Uterus (tissue), 3 donors: ENCODE measurements at regions not wholly inside any gene's neighbourhood (a gene's known extent, or its start where the extent isn't known, plus 50 kb on each side); places are given as distances from the start of the nearest gene placed in this dataset.

Experiments used
- DNase-seq, 2 donors: peaks; one replicate each; pipeline ENCODE4 v3.0.0-alpha.2; 2019 to 2020
- H3K27ac ChIP-seq, 2 donors: fragments of 200-600 bp; sonication (generic); 1 replicate in 1 of 2; 2 replicates in 1 of 2; pipeline ENCODE4 v1.5.1; 2016 to 2018
- H3K27me3 ChIP-seq, 2 donors: fragments of 200-600 bp; sonication (generic); one replicate each; pipeline ENCODE4 v1.5.1; 2018 to 2019; ENCODE audit warnings: control low read depth in 1 of 2
- H3K36me3 ChIP-seq, 2 donors: fragments of 200-600 bp; sonication (generic); one replicate each; pipeline ENCODE4 v1.5.1; 2019; ENCODE audit warnings: control low read depth in 1 of 2
- H3K4me1 ChIP-seq, 2 donors: fragments of 200-600 bp; sonication (generic); one replicate each; pipeline ENCODE4 v1.5.1; 2018 to 2019; ENCODE audit warnings: control low read depth in 1 of 2
- H3K4me3 ChIP-seq, 2 donors: fragments of 200-600 bp; sonication (generic); 1 replicate in 1 of 2; 2 replicates in 1 of 2; pipeline ENCODE4 v1.5.1; 2018 to 2019; ENCODE audit warnings: mild to moderate bottlenecking in 1 of 2
- H3K9me3 ChIP-seq, 2 donors: fragments of 200-600 bp; sonication (generic); one replicate each; pipeline ENCODE4 v1.5.1; 2019; ENCODE audit warnings: control low read depth in 1 of 2
- POLR2A ChIP-seq, 2 donors: fragments of 450-650 bp; IDR thresholded peaks; one replicate each; pipeline ENCODE4 v1.6.1; 2016; ENCODE audit warnings: antibody characterized with exemption in 2 of 2, mild to moderate bottlenecking in 1 of 2, moderate library complexity in 1 of 2
- intact Hi-C: fragments of 100-400 bp; cut with DNase I; formaldehyde crosslinking; loops from one replicate; pipeline ENCODE4 v1.15.1; 2023; ENCODE audit warnings: low total_unique reads
- TF ChIP-seq, protein P1 (sequence below), 4 experiments: fragments of 200-600 bp in 2 of 4; fragments of 450-650 bp in 2 of 4; sonication (generic) in 2 of 4; IDR thresholded peaks; one replicate each; pipeline ENCODE4 v1.5.1; 2016 to 2019; ENCODE audit warnings: antibody characterized with exemption in 4 of 4, mild to moderate bottlenecking in 2 of 4, moderate library complexity in 1 of 4
- donor health status: DM: yes; HTN: yes; CAD: no.

- H3K4me3 ChIP-seq = no peak overlapping the region
- TF ChIP-seq POLR2A (IDR thresholded peaks at IDR 0.05) = no peak
- TF ChIP-seq, protein P1, sequence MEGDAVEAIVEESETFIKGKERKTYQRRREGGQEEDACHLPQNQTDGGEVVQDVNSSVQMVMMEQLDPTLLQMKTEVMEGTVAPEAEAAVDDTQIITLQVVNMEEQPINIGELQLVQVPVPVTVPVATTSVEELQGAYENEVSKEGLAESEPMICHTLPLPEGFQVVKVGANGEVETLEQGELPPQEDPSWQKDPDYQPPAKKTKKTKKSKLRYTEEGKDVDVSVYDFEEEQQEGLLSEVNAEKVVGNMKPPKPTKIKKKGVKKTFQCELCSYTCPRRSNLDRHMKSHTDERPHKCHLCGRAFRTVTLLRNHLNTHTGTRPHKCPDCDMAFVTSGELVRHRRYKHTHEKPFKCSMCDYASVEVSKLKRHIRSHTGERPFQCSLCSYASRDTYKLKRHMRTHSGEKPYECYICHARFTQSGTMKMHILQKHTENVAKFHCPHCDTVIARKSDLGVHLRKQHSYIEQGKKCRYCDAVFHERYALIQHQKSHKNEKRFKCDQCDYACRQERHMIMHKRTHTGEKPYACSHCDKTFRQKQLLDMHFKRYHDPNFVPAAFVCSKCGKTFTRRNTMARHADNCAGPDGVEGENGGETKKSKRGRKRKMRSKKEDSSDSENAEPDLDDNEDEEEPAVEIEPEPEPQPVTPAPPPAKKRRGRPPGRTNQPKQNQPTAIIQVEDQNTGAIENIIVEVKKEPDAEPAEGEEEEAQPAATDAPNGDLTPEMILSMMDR (IDR thresholded peaks at IDR 0.05) = no peak
Measured at GRCh38 chr3:168730073-168730472, 634.3 kb upstream of the GOLIM4 start.

DNA sequence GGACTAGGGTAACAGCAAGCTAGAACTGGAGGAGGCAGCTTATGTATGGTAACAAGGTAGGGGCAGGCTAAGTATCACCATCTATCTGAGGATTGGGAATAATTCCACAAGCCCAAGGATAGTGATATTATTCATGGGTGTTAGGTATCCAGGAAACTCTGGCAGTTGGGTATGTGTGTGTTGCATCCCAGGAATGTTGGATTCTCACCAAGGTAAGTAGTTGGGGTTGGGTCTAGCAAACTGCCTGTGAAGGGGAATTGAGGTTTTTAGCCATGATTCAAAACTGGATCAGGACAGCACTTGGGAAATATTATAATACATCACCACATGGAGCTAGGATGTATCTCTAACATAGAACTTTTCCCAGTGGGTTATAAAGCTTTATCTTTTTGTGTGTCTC, 626.4 kb upstream of the GOLIM4 start:
- H3K36me3 ChIP-seq = no peaks in the 10 kb centered on the region
- H3K27ac ChIP-seq = no peak overlapping the region
- intact Hi-C loops = no loop called here
- no peaks in the 10 kb centered on the region for H3K27me3 ChIP-seq
- H3K9me3 ChIP-seq = no peaks in the 10 kb centered on the region
- H3K4me1 ChIP-seq = no peaks in the 10 kb centered on the region
- no peak for TF ChIP-seq POLR2A (IDR thresholded peaks at IDR 0.05)
- TF ChIP-seq, protein P1 (IDR thresholded peaks at IDR 0.05) = no peak
- no peak overlapping the region for H3K4me3 ChIP-seq
- no peak for DNase-seq

More at GRCh38 chr3:168730073-168730472, 634.3 kb upstream of the GOLIM4 start:
- H3K36me3 ChIP-seq = no peaks in the 10 kb centered on the region
- H3K9me3 ChIP-seq = no peaks in the 10 kb centered on the region
- H3K27me3 ChIP-seq = no peaks in the 10 kb centered on the region
- intact Hi-C loops = no loop called here
- no peak overlapping the region for H3K27ac ChIP-seq
- no peak for DNase-seq
- no peaks in the 10 kb centered on the region for H3K4me1 ChIP-seq

GRCh38 chr3:168714609-168715240, 619.0 kb upstream of the GOLIM4 start:
- no peak overlapping the region for H3K27ac ChIP-seq
- intact Hi-C loops = no loop called here
- no peak for DNase-seq
- TF ChIP-seq, protein P1 (IDR thresholded peaks at IDR 0.05) = no peak
- TF ChIP-seq POLR2A (IDR thresholded peaks at IDR 0.05) = no peak
- no peaks in the 10 kb centered on the region for H3K4me1 ChIP-seq
- H3K36me3 ChIP-seq = no peaks in the 10 kb centered on the region
- no peak overlapping the region for H3K4me3 ChIP-seq
- H3K27me3 ChIP-seq = no peaks in the 10 kb centered on the region
- H3K9me3 ChIP-seq = no peaks in the 10 kb centered on the region

- Histone ChIP-seq H3K9me3 (no peaks in the 10 kb centered on the region), H3K36me3 (no peaks in the 10 kb centered on the region), H3K27me3 (no peaks in the 10 kb centered on the region), H3K4me3 (no peak overlapping the region), H3K27ac (no peak overlapping the region), H3K4me1 (no peaks in the 10 kb centered on the region)
- intact Hi-C loops = no loop called here
- TF ChIP-seq, protein P1 (IDR thresholded peaks at IDR 0.05) = no peak
- no peak for TF ChIP-seq POLR2A (IDR thresholded peaks at IDR 0.05)
- no peak for DNase-seq
Measured at GRCh38 chr3:168709073-168709472, 613.3 kb upstream of the GOLIM4 start.

GRCh38 chr3:168707900-168708299, 612.2 kb upstream of the GOLIM4 start:
- Histone ChIP-seq H3K27me3 (no peaks in the 10 kb centered on the region), H3K27ac (no peak overlapping the region), H3K9me3 (no peaks in the 10 kb centered on the region), H3K4me1 (no peaks in the 10 kb centered on the region), H3K4me3 (no peak overlapping the region), H3K36me3 (no peaks in the 10 kb centered on the region)
- TF ChIP-seq, protein P1 (IDR thresholded peaks at IDR 0.05) = no peak
- no peak for TF ChIP-seq POLR2A (IDR thresholded peaks at IDR 0.05)
- intact Hi-C loops = no loop called here
- no peak for DNase-seq
